GM12873 (cell line): ENCODE measurements at regions not wholly inside any gene's neighbourhood (a gene's known extent, or its start where the extent isn't known, plus 50 kb on each side); places are given as distances from the start of the nearest gene placed in this dataset.

Source experiments
- CTCF ChIP-seq: IDR thresholded peaks from 2 replicates; pipeline ENCODE4 v1.5.1; 2012; ENCODE audit warnings: low read depth, mild to moderate bottlenecking, moderate library complexity, low read length, control low read depth; ENCODE audit not compliant: insufficient read depth; ENCODE audit errors: missing control alignments

DNA sequence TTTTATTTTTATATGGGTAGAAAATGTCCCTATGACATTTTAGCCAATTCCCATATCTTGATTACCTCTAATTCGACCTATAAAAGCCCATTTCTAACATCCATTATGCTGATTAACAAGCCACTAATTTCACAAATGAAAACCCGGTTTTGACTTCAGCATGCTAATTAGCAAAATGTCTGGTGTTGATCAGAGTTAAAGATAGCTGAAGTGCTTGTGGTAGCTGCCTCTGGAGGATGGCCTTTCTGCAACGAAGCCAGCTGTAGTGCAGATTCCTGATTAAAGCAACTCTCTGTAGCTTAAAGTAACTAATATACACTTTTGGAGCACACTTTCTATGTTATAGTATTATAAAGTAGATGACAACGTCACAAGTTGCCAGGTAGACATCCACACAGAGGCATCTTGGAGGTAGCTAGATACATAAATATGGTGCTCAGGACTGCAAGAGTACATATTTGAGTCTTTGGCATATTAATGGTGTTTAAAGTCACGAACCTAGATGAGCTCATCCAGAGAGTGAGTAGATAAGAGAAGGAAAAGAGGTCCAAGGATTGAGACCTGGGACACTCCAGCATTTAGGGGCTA lies 239.5 kb downstream of the BRINP2 start:
- TF ChIP-seq CTCF: no peak

DNA sequence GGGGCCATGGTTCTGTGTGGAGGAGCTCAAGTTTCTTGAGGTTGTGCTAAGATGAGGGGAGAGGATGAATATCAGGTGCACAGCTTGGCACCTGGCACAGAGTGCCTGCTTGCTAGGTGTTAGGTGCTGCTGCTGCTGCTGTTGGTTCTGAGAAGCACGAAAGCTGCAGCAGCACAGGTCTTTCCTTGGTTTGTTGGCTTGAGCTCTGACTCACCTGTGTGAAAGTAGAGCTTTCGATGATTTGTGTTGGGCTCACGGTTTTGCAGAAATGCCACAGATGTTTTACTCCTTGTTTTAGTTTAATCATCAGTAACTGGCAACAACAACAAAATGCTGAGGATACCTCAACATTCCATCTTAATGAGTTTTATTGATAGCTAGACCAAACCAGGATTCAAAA lies 221.6 kb downstream of the BRINP2 start:
- no peak for TF ChIP-seq CTCF

GRCh38 chr1:177385760-177386698 lies 215.3 kb downstream of the BRINP2 start:
- no peak for TF ChIP-seq CTCF

GRCh38 chr1:177384461-177384860 lies 213.7 kb downstream of the BRINP2 start:
- TF ChIP-seq CTCF: no peak

DNA sequence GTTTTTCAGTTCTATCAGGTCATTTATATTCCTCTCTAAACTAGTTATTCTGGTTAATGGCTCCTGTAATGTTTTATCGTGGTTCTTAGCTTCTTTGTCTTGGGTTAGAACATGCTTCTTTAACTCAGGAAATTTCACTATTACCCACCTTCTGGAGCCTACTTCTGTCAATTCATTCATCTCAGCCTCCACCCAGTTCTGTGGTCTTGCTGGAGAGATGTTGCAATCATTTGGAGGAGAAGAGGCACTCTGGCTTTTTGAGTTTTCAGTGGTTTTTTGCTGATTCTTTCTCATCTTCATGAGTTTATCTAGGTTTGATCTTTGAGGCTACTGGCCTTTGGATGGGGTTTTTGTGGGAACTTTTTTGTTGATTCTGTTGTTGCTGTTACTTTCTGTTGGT lies 213.0 kb downstream of the BRINP2 start:
- no peak for TF ChIP-seq CTCF

DNA sequence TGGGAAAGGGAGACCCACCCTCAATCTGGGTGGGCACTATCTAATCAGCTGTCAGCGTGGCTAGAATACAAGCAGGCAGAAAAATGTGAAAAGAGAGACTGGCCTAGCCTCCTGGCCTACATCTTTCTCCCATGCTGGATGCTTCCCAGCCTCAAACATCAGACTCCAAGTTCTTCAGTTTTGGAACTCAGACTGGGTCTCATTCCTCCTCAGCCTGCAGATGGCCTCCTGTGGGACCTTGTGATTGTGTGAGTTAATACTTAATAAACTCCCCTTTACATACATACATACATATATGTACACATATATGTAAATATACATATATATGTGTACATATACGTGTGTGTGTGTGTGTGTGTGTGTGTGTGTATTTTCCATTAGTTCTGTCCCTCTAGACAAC lies 207.1 kb downstream of the BRINP2 start:
- TF ChIP-seq CTCF: no peak

DNA sequence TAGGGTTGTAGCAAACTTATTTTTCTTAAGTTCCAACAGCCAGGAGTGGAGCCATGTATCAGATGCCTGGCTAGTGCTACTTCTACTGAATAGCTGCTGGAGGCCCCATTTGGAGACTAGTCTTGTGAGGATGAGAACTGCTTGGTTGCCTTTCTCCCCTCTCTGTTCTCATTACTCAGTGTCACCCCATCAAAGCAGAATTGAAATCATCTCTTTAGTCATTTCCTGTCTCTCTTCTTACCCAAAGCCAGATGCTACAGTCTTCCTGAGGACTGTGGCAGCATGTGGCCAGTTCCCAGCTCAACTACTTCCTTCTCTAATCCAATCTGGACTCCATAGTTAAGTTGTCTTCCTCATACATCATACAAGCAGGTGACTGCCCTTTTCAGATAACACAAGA lies 197.5 kb downstream of the BRINP2 start:
- TF ChIP-seq CTCF: no peak
